ENCODE measurements at regions not wholly inside any gene's neighbourhood (a gene's known extent, or its start where the extent isn't known, plus 50 kb on each side); places are given as distances from the start of the nearest gene placed in this dataset.

GRCh38 chr2:47238638-47239037 lies 62.3 kb upstream of the CALM2 start:
- peaks cover 12% of the 10 kb centered on the region for H3K27me3 Mint-ChIP-seq
- Histone ChIP-seq H3K9ac (ENCODE audit: low read length) (no peak overlapping the region), H3K79me2 (ENCODE audit: control insufficient read depth, insufficient read depth, low read length) (no peaks in the 10 kb centered on the region), H3K27me3 (replicated peaks in 1 of 4; ENCODE audit: control extremely low read depth in 1 of 4, control insufficient read depth in 3 of 4, insufficient read depth in 4 of 4, low read length in 3 of 4) (peaks cover 0 to 5% (median 0%) of the 10 kb centered on the region in 4 experiments), H3K36me3 (replicated peaks in 1 of 2; ENCODE audit: control extremely low read depth in 1 of 2, control insufficient read depth in 1 of 2, extremely low read depth in 1 of 2, insufficient read depth in 2 of 2, low read length in 1 of 2) (no peaks in the 10 kb centered on the region), H3K4me3 (ENCODE audit: control extremely low read depth in 1 of 5, extremely low read depth in 1 of 5, insufficient read depth in 1 of 5, low read depth in 2 of 5, low read length in 4 of 5) (no peak overlapping the region), H4K20me1 (ENCODE audit: control insufficient read depth, insufficient read depth, low read length, poor library complexity, severe bottlenecking) (no peaks in the 10 kb centered on the region), H3K4me1 (ENCODE audit: control insufficient read depth in 2 of 2, insufficient read depth in 2 of 2, low read length in 2 of 2) (no peaks in the 10 kb centered on the region), H3K9me3 (ENCODE audit: control extremely low read depth in 1 of 3, control insufficient read depth in 2 of 3, insufficient read depth in 1 of 3, low read length in 2 of 3) (no peaks in the 10 kb centered on the region), H3K27ac (ENCODE audit: low read length in 2 of 2) (no peak overlapping the region), H2AFZ (ENCODE audit: insufficient read depth, low read depth, low read length, poor library complexity, severe bottlenecking) (no peak overlapping the region), H3K4me2 (replicated peaks; ENCODE audit: low read depth, low read length, poor library complexity, severe bottlenecking) (no peak overlapping the region)
- H3K27ac Mint-ChIP-seq: no peak overlapping the region
- no peaks in the 10 kb centered on the region for H3K4me1 Mint-ChIP-seq
- no peak overlapping the region for H3K4me3 Mint-ChIP-seq
- no peak for ATAC-seq (ENCODE audit: low read depth)
- no peak for DNase-seq
- no CpG with 5 or more reads among the region's 1 CpG for WGBS (ENCODE audit: insufficient coverage)
- CTCF ChIA-PET: no interaction called here
- intact Hi-C loops (cut with micrococcal nuclease): no loop called here
- TF ChIP-seq CTCF (IDR thresholded peaks at IDR 0.05) (no peak), EZH2 (IDR thresholded peaks at IDR 0.05; ENCODE audit: borderline replicate concordance, insufficient read depth, low read depth, low read length, poor library complexity, severe bottlenecking) (no peak)
- POLR2A ChIA-PET: no interaction called here
- no peaks in the 10 kb centered on the region for H3K9me3 Mint-ChIP-seq (ENCODE audit: insufficient read depth)

- H3K4me2 ChIP-seq (replicated peaks; ENCODE audit: low read depth, low read length, poor library complexity, severe bottlenecking): no peak overlapping the region
Observed at GRCh38 chr2:47237375-47238334, 61.3 kb upstream of the CALM2 start.

More at GRCh38 chr2:47237375-47238334, 61.3 kb upstream of the CALM2 start:
- Mint-ChIP-seq H3K9me3 (ENCODE audit: insufficient read depth) (no peaks in the 10 kb centered on the region), H3K4me3 (no peak overlapping the region), H3K4me1 (no peaks in the 10 kb centered on the region), H3K27me3 (peaks cover 12% of the 10 kb centered on the region), H3K27ac (no peak overlapping the region)
- Histone ChIP-seq H3K9me3 (ENCODE audit: control extremely low read depth in 1 of 3, control insufficient read depth in 2 of 3, insufficient read depth in 1 of 3, low read length in 2 of 3) (no peaks in the 10 kb centered on the region), H3K4me3 (ENCODE audit: control extremely low read depth in 1 of 5, extremely low read depth in 1 of 5, insufficient read depth in 1 of 5, low read depth in 2 of 5, low read length in 4 of 5) (no peak overlapping the region), H4K20me1 (ENCODE audit: control insufficient read depth, insufficient read depth, low read length, poor library complexity, severe bottlenecking) (no peaks in the 10 kb centered on the region), H3K4me1 (ENCODE audit: control insufficient read depth in 2 of 2, insufficient read depth in 2 of 2, low read length in 2 of 2) (no peaks in the 10 kb centered on the region), H2AFZ (ENCODE audit: insufficient read depth, low read depth, low read length, poor library complexity, severe bottlenecking) (no peak overlapping the region), H3K27ac (ENCODE audit: low read length in 2 of 2) (no peak overlapping the region), H3K27me3 (replicated peaks in 1 of 4; ENCODE audit: control extremely low read depth in 1 of 4, control insufficient read depth in 3 of 4, insufficient read depth in 4 of 4, low read length in 3 of 4) (peaks cover 0 to 5% (median 0%) of the 10 kb centered on the region in 4 experiments), H3K79me2 (ENCODE audit: control insufficient read depth, insufficient read depth, low read length) (no peaks in the 10 kb centered on the region), H3K9ac (ENCODE audit: low read length) (no peak overlapping the region), H3K36me3 (replicated peaks in 1 of 2; ENCODE audit: control extremely low read depth in 1 of 2, control insufficient read depth in 1 of 2, extremely low read depth in 1 of 2, insufficient read depth in 2 of 2, low read length in 1 of 2) (no peaks in the 10 kb centered on the region)
- CTCF ChIA-PET: interaction anchor here (0.7 kb wide), 1 partner anchor 248 kb away, joined by 3 read pairs; no protein-coding TSS in a partner anchor
- POLR2A ChIA-PET: no interaction called here
- DNase-seq: no peak
- ATAC-seq (ENCODE audit: low read depth): no peak
- TF ChIP-seq CTCF (IDR thresholded peaks at IDR 0.05) (no peak), EZH2 (IDR thresholded peaks at IDR 0.05; ENCODE audit: borderline replicate concordance, insufficient read depth, low read depth, low read length, poor library complexity, severe bottlenecking) (no peak)
- WGBS (ENCODE audit: insufficient coverage): 94% methylated on average over 5 of the region's 12 CpGs
- intact Hi-C loops (cut with micrococcal nuclease): no loop called here
